ENCODE measurements at regions not wholly inside any gene's neighbourhood (a gene's known extent, or its start where the extent isn't known, plus 50 kb on each side); places are given as distances from the start of the nearest gene placed in this dataset.

DNA sequence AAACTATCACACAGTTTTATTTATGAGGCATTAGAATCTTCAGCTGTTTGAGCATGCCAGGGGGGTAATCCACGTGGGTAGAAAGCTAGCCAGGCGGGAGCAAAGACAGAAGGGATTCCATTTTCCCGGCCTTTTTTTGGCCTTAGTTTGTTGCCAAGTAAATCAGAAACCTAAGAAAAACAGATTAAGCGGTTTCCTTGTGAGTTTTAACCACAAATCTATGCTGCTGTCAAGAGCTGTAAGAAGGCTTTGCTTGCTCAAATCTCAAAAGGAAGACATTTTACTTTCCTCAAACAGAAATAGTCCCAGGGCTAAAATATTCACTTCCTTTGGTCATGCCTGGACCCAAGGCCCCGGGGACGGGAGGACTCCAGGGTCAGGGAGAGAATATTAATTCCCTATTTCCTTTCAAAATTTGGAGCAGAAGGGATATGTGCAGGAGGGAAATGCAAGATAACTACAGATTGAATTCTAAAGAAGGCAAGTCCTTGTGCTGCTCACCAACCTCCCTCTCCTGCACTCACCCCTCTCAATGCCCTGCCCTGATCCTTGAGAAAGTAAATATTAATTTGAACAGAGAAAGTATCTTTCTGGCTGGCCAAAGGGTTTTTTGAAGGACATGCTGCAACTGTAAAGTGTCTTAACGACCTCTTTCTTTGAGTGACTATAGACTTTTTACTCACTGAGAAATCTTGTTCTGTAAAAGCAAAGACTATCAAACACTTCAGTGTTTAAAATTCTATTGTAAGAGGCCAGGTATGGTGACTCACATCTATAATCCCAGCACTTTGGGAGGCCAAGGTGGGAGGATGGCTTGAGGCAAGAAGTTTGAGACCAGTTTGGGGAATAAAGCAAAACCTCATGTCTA, 75.7 kb downstream of the HSD17B6 start:
- Histone ChIP-seq H3K9ac (ENCODE audit: low read depth, low read length) (no peak overlapping the region), H2BK5ac (ENCODE audit: low read depth, low read length, poor library complexity, severe bottlenecking) (no peak overlapping the region), H3K36me3 (ENCODE audit: control insufficient read depth, insufficient read depth, low read length) (no peaks in the 10 kb centered on the region), H3K56ac (ENCODE audit: extremely low read depth, insufficient read depth, low read length) (no peak overlapping the region), H3K23ac (ENCODE audit: low read depth, low read length) (no peak overlapping the region), H2AK9ac (replicated peaks; ENCODE audit: low read depth, low read length, poor library complexity) (no peak overlapping the region), H3K9me1 (ENCODE audit: insufficient read depth, low read length) (no peaks in the 10 kb centered on the region), H3K4ac (ENCODE audit: low read depth, low read length) (no peak overlapping the region), H2AK5ac (ENCODE audit: low read depth, low read length) (no peak overlapping the region), H2BK15ac (ENCODE audit: low read depth, low read length) (no peak overlapping the region), H2BK20ac (ENCODE audit: low read depth, low read length) (no peak overlapping the region), H2BK120ac (ENCODE audit: low read depth, low read length) (no peak overlapping the region), H4K8ac (ENCODE audit: low read depth in 2 of 2, low read length in 2 of 2) (no peak overlapping the region), H3K4me2 (ENCODE audit: low read depth, low read length) (no peak overlapping the region), H2AFZ (replicated peaks; ENCODE audit: low read length, poor library complexity) (no peak overlapping the region), H4K91ac (ENCODE audit: insufficient read depth, low read depth, low read length) (no peak overlapping the region), H3K4me3 (ENCODE audit: insufficient read depth, low read depth, low read length) (no peak overlapping the region), H3K4me1 (ENCODE audit: control insufficient read depth, insufficient read depth, low read length) (peaks cover 6% of the 10 kb centered on the region), H4K5ac (ENCODE audit: low read depth, low read length) (no peak overlapping the region), H3K27ac (ENCODE audit: insufficient read depth, low read length) (no peak overlapping the region), H4K20me1 (ENCODE audit: insufficient read depth, low read length) (no peaks in the 10 kb centered on the region), H3K18ac (ENCODE audit: low read depth, low read length) (no peak overlapping the region), H3K14ac (replicated peaks; ENCODE audit: low read depth, low read length) (no peak overlapping the region), H3K27me3 (ENCODE audit: control insufficient read depth, insufficient read depth, low read length) (peaks cover 12% of the 10 kb centered on the region), H3K9me3 (ENCODE audit: control insufficient read depth, insufficient read depth, low read length) (no peaks in the 10 kb centered on the region), H3K79me1 (ENCODE audit: low read depth in 1 of 2, low read length in 2 of 2) (no peaks in the 10 kb centered on the region)
- POLR2A ChIA-PET (ENCODE audit: unreplicated experiment), result no interaction called here
- in situ Hi-C loops (cut with MboI; ENCODE audit: low sequenced_read_pairs) (no loop called here), dilution Hi-C loops (cut with HindIII; ENCODE audit: low sequenced_read_pairs, unreplicated experiment) (no loop called here), intact Hi-C loops (cut with micrococcal nuclease) (no loop called here)
- TF ChIP-seq BHLHE40 (IDR thresholded peaks at IDR 0.05; ENCODE audit: low read depth, low read length) (no peak), CHD1 (IDR thresholded peaks at IDR 0.05; ENCODE audit: low read depth, low read length) (no peak), ELK1 (IDR thresholded peaks at IDR 0.05; ENCODE audit: borderline replicate concordance, low read depth, low read length) (no peak), CEBPB (IDR thresholded peaks at IDR 0.05; ENCODE audit: low read depth, low read length) (no peak), NFE2L2 (IDR thresholded peaks at IDR 0.05; ENCODE audit: low read depth, low read length) (no peak), SMC3 (IDR thresholded peaks at IDR 0.05; ENCODE audit: low read depth, low read length) (no peak), POLR2A (IDR thresholded peaks at IDR 0.05; ENCODE audit: low read depth, low read length) (no peak), RAD21 (IDR thresholded peaks at IDR 0.05; ENCODE audit: low read length) (no peak), RCOR1 (IDR thresholded peaks at IDR 0.05; ENCODE audit: insufficient replicate concordance, low read length) (no peak), MAZ (IDR thresholded peaks at IDR 0.05; ENCODE audit: borderline replicate concordance, low read depth, low read length) (no peak), RFX5 (IDR thresholded peaks at IDR 0.05; ENCODE audit: low read depth, low read length) (no peak)
- TF ChIP-seq, protein P1, sequence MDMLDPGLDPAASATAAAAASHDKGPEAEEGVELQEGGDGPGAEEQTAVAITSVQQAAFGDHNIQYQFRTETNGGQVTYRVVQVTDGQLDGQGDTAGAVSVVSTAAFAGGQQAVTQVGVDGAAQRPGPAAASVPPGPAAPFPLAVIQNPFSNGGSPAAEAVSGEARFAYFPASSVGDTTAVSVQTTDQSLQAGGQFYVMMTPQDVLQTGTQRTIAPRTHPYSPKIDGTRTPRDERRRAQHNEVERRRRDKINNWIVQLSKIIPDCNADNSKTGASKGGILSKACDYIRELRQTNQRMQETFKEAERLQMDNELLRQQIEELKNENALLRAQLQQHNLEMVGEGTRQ (IDR thresholded peaks at IDR 0.05; ENCODE audit: low read depth, low read length), result no peak
- CTCF ChIA-PET, result interaction anchor here (1.5 kb wide), 1 partner anchor 10 kb away, joined by 6 read pairs; no protein-coding TSS in a partner anchor
- ATAC-seq (ENCODE audit: low read depth), result no peak
- no TSS peak for BruUV-seq (replicated peaks)
- WGBS, 2 experiments (ENCODE audit: extremely low coverage in 2 of 2, insufficient read length in 1 of 2), result 67% methylated on average over 1 of the region's 7 CpGs; no CpG with 5 or more reads in 1 of the 2 experiments
- DNase-seq, result no peak
